GM12875 (cell line): ENCODE measurements at regions not wholly inside any gene's neighbourhood (a gene's known extent, or its start where the extent isn't known, plus 50 kb on each side); places are given as distances from the start of the nearest gene placed in this dataset.

Source experiments
- H3K4me3 ChIP-seq: one replicate; pipeline ENCODE4 v1.5.1; 2011; ENCODE audit warnings: low read depth, low read length, control low read depth
- CTCF ChIP-seq: IDR thresholded peaks from 2 replicates; pipeline ENCODE4 v1.5.1; 2011; ENCODE audit warnings: low read depth, mild to moderate bottlenecking, control low read depth, inconsistent platforms, low read length, moderate library complexity, borderline replicate concordance; ENCODE audit not compliant: insufficient read depth

GRCh38 chr12:30003321-30003720 is 219.6 kb upstream of the TMTC1 start:
- no peak for TF ChIP-seq CTCF
- no peak overlapping the region for H3K4me3 ChIP-seq

GRCh38 chr12:30002677-30003076 is 218.9 kb upstream of the TMTC1 start:
- TF ChIP-seq CTCF, result no peak
- no peak overlapping the region for H3K4me3 ChIP-seq

DNA sequence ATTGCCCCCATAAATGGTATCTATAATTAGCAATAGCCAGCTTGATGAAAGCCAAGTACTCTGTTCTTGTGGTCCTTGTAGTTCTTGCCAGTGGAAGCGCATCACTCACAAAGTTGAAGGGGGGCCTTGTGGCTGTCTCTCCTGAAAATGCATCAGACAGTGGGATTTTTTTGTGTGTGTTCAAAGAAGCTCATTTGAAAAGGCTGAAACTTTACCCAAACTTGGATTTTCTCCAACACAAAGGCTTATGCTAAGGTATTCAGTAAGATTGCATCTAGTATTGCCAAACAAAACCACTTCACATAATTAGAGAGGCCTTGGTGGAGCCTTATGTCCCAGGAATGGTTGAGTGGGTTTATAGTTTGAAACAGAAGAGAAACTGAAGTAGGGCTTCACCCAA is 216.7 kb upstream of the TMTC1 start:
- H3K4me3 ChIP-seq, result no peak overlapping the region
- TF ChIP-seq CTCF, result no peak

DNA sequence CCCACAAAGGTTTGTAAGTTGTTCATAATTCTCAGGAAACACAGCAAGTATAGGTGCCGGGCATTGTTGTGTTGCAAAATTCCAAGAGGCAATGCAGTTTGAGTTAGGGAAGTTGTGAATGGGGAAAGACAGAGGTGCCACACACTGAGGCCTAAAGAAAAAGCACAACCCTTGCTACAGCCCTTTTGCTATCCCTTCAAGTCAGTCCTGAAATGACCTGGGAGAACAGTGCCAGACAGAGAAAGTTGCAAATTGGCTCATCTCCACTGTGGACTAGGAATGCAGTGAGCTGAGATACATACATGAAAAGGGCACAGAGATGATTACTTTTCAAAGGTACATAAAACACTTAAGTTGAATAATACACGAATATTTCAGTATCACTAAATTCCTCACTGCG is 213.3 kb upstream of the TMTC1 start:
- no peak for TF ChIP-seq CTCF
- H3K4me3 ChIP-seq, result no peak overlapping the region

GRCh38 chr12:29992366-29992765 is 208.6 kb upstream of the TMTC1 start:
- TF ChIP-seq CTCF, result no peak
- no peak overlapping the region for H3K4me3 ChIP-seq

- no peak overlapping the region for H3K4me3 ChIP-seq
- no peak for TF ChIP-seq CTCF
These were observed 208.2 kb upstream of the TMTC1 start for GRCh38 chr12:29991924-29992323.

- H3K4me3 ChIP-seq, result no peak overlapping the region
- TF ChIP-seq CTCF, result no peak
These were observed 207.2 kb upstream of the TMTC1 start for GRCh38 chr12:29990971-29991370.
